K562 (cell line): ENCODE measurements at regions not wholly inside any gene's neighbourhood (a gene's known extent, or its start where the extent isn't known, plus 50 kb on each side); places are given as distances from the start of the nearest gene placed in this dataset.

Experiments
- ATAC-seq: fragments of 200-7000 bp; cut with Tn5 transposase; 3 replicates; pipeline ENCODE4 v1.9.1; 2020; ENCODE audit warnings: moderate library complexity
- BruUV-seq: library from RNA; stranded (reverse); fragments of 400-500 nt; replicated peaks from 2 replicates; lab custom pipeline; 2021; lab: Mats Ljungman, UMichigan
- CTCF ChIA-PET: fragments of 300-600 bp; formaldehyde crosslinking; extraction: SDS; loops from one replicate; lab custom pipeline; 2021; ENCODE audit warnings: low intra/inter-chr PET ratio; lab: Yijun Ruan, JAX
- POLR2A ChIA-PET: fragments of 300-600, 350-650 bp; sonication (Branson Sonifier 250); formaldehyde crosslinking; extraction: SDS; loops from one replicate; lab custom pipeline; 2021; ENCODE audit warnings: antibody characterized with exemption, inconsistent platforms; lab: Yijun Ruan, JAX
- DNase-seq, 4 experiments: peaks; one replicate each; pipeline versions ENCODE4 v3.0.0 to v3.0.0-alpha.2; 2011 to 2018; ENCODE audit warnings: low spot score in 3 of 4, mixed read lengths in 3 of 4; ENCODE audit errors: extremely low read depth in 1 of 4
- FAIRE-seq: peaks from 2 replicates; lab custom pipeline; 2011; peaks lifted over from hg19 to GRCh38; lab: Jason Lieb, UNC
- H2AFZ ChIP-seq: 2 replicates; pipeline ENCODE4 v1.6.0; 2011; ENCODE audit warnings: low read depth, low read length, control low read depth, inconsistent platforms
- H3K27ac ChIP-seq: fragments of 200-600 bp; 3 replicates; pipeline ENCODE4 v1.8.0; 2011; ENCODE audit warnings: low read depth, mild to moderate bottlenecking, control low read depth, inconsistent platforms, low read length, moderate library complexity, mixed read lengths; ENCODE audit errors: extremely low read depth
- H3K27me3 ChIP-seq, 2 experiments: fragments of 300-600 bp in 1 of 2; 2 replicates in 1 of 2; 3 replicates in 1 of 2; pipeline versions ENCODE4 v1.6.0 to v1.8.0; 2011; ENCODE audit warnings: inconsistent platforms in 2 of 2, low read length in 2 of 2, mild to moderate bottlenecking in 1 of 2, mixed read lengths in 1 of 2, moderate library complexity in 1 of 2; ENCODE audit not compliant: control insufficient read depth in 2 of 2, insufficient read depth in 2 of 2
- H3K36me3 ChIP-seq: fragments of 300-600 bp; 3 replicates; pipeline ENCODE4 v1.8.0; 2011; ENCODE audit warnings: mild to moderate bottlenecking, low read length, inconsistent platforms; ENCODE audit not compliant: control insufficient read depth, insufficient read depth
- H3K4me1 ChIP-seq, 2 experiments: fragments of 200-600 bp in 1 of 2; replicated peaks in 1 of 2; 2 replicates in 1 of 2; 3 replicates in 1 of 2; pipeline versions ENCODE4 v1.5.1 to v1.8.0; 2011; ENCODE audit warnings: inconsistent platforms in 2 of 2, low read length in 2 of 2, mild to moderate bottlenecking in 1 of 2, mixed read lengths in 1 of 2, moderate library complexity in 1 of 2; ENCODE audit not compliant: control insufficient read depth in 2 of 2, insufficient read depth in 2 of 2
- H3K4me2 ChIP-seq: 2 replicates; pipeline ENCODE4 v1.6.1; 2011; ENCODE audit warnings: low read length, control low read depth, inconsistent platforms, mixed read lengths; ENCODE audit not compliant: insufficient read depth
- H3K4me3 ChIP-seq: fragments of 200-600 bp; sonication (generic), shearing (Covaris generic); 2 replicates; pipeline ENCODE4 v1.5.1; 2016; ENCODE audit warnings: control low read depth, inconsistent platforms
- H3K79me2 ChIP-seq: fragments of 200-600 bp; 3 replicates; pipeline ENCODE4 v1.8.0; 2011; ENCODE audit warnings: low read length, inconsistent platforms; ENCODE audit not compliant: control insufficient read depth, insufficient read depth
- H3K9ac ChIP-seq, 2 experiments: 2 replicates each; pipeline versions ENCODE4 v1.6.0 to v1.6.1; 2011; ENCODE audit warnings: low read depth in 2 of 2, low read length in 2 of 2, control low read depth in 1 of 2, inconsistent platforms in 1 of 2, mild to moderate bottlenecking in 1 of 2, mixed read lengths in 1 of 2; ENCODE audit not compliant: insufficient read depth in 1 of 2
- H3K9me1 ChIP-seq: one replicate; pipeline ENCODE4 v1.6.0; 2011; ENCODE audit warnings: inconsistent platforms, mild to moderate bottlenecking, low read length, moderate library complexity; ENCODE audit not compliant: control insufficient read depth, insufficient read depth
- H3K9me3 ChIP-seq: replicated peaks from 2 replicates; pipeline ENCODE4 v1.5.1; 2011; ENCODE audit warnings: low read depth, low read length, inconsistent platforms; ENCODE audit not compliant: control insufficient read depth, insufficient read depth
- H4K20me1 ChIP-seq: replicated peaks from 2 replicates; pipeline ENCODE4 v1.6.1; 2011; ENCODE audit warnings: low read length, inconsistent platforms, mixed read lengths; ENCODE audit not compliant: control insufficient read depth, insufficient read depth
- BACH1 ChIP-seq: fragments of 200-800 bp; sonication (Bioruptor generic); IDR thresholded peaks from 2 replicates; pipeline ENCODE4 v1.6.1; 2016; ENCODE audit warnings: missing genetic modification characterization, missing compliant biosample characterization
- FOXM1 ChIP-seq, 2 experiments: fragments of 450-650 bp in 1 of 2; sonication (generic) in 1 of 2; formaldehyde crosslinking in 1 of 2; IDR thresholded peaks; 2 replicates each; pipeline versions ENCODE4 v1.6.1 to v1.9.0; 2017 to 2022; ENCODE audit warnings: low read depth in 2 of 2, mild to moderate bottlenecking in 2 of 2, missing genetic modification reagents in 1 of 2, moderate library complexity in 1 of 2
- NELFE ChIP-seq: IDR thresholded peaks from 2 replicates; pipeline ENCODE4 v1.6.1; 2011; ENCODE audit warnings: mild to moderate bottlenecking; ENCODE audit not compliant: insufficient read depth, insufficient read length
- TEAD2 ChIP-seq: fragments of 450-650 bp; IDR thresholded peaks from 2 replicates; pipeline ENCODE4 v1.6.1; 2016; ENCODE audit warnings: missing genetic modification characterization, control low read depth, missing compliant biosample characterization
- ZKSCAN8 ChIP-seq: fragments of 200-800 bp; sonication (Bioruptor generic); IDR thresholded peaks from 2 replicates; pipeline ENCODE4 v1.6.1; 2016; ENCODE audit warnings: missing genetic modification characterization, missing compliant biosample characterization
- ZNF644 ChIP-seq: fragments of 200-800 bp; sonication (Bioruptor generic); IDR thresholded peaks from 2 replicates; pipeline ENCODE4 v1.6.1; 2016; ENCODE audit warnings: low read depth, missing genetic modification characterization, missing compliant biosample characterization
- ZNF778 ChIP-seq: fragments of 450-650 bp; formaldehyde crosslinking; IDR thresholded peaks from 2 replicates; pipeline ENCODE4 v1.4.0; 2020; ENCODE audit warnings: mild to moderate bottlenecking, moderate library complexity
- WGBS: fragments of 100-300 bp; shearing (Covaris generic); methylation state at CpG from one replicate; pipeline ENCODE4 v1.1.6; 2016; ENCODE audit warnings: low coverage, mixed read lengths; ENCODE audit not compliant: insufficient coverage; ENCODE audit errors: missing lambda C conversion rate; 5-methylcytosine and 5-hydroxymethylcytosine counted together
- in situ Hi-C: fragments of 300-500 bp; cut with MboI; formaldehyde crosslinking; loops from 4 replicates; pipeline ENCODE4 v1.15.0; 2018; ENCODE audit warnings: inconsistent platforms, mixed read lengths
- intact Hi-C: fragments of 100-400 bp; cut with micrococcal nuclease; formaldehyde crosslinking; loops from 2 replicates; pipeline ENCODE4 v1.14.2; 2022

DNA sequence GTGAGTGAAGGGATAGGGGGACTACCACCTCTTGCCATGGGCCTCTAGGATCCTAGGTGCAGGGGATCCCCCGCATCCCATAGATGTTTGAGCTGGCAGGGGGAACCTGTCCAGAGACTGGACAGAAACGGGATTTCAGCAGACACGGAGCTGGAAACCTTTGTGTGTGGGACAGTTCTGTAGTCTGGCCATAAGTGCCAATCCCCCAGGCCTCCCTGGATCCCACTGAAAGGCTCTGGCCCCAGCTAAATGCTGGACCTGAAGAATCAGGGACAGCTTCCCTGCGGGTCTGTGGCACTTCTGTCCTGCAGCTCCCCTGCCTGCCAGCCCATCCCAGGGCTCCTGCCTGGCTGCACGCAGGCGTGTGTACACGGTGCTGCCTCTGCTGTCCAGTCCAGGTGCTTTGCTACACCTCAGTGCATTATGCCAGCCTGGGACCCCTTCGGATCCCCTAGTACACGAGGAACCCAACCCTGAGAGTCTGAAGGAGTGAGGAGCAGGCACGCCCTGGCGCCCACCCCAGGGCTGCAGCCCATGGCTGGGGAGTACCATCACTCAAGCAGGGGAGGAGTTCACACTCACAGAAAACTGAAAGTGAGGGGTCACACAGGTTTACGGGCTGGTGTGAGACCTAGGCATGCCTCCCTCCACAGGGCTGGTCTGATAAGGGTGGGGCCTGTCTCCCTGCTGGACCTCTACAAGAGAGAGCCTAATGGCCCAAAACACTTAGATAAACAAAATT lies 703.0 kb downstream of the ARAP2 start:
- no peaks in the 10 kb centered on the region for H3K36me3 ChIP-seq
- no peaks in the 10 kb centered on the region for H3K9me3 ChIP-seq
- ChIA-PET POLR2A (no interaction called here), CTCF (no interaction called here)
- no peak overlapping the region for H2AFZ ChIP-seq
- H3K9me1 ChIP-seq = no peaks in the 10 kb centered on the region
- H3K4me2 ChIP-seq = no peak overlapping the region
- H3K9ac ChIP-seq = no peak overlapping the region
- in situ Hi-C loops = no loop called here
- DNase-seq = no peak
- H4K20me1 ChIP-seq = no peaks in the 10 kb centered on the region
- H3K4me3 ChIP-seq = no peak overlapping the region
- ATAC-seq = no peak
- no peaks in the 10 kb centered on the region for H3K79me2 ChIP-seq
- WGBS = 0% methylated on average over 10 of the region's 12 CpGs
- TF ChIP-seq ZNF778 (CRISPR knock-in tag) = no peak
- TF ChIP-seq ZNF644 = no peak
- no peak for TF ChIP-seq TEAD2 (tag)
- no peak for TF ChIP-seq ZKSCAN8 (CRISPR knock-in tag)
- no peak for TF ChIP-seq NELFE
- TF ChIP-seq FOXM1 (IDR thresholded peaks at IDR 0.05; ENCODE audit: low read depth) = no peak
- TF ChIP-seq FOXM1 (CRISPR knock-in tag; IDR thresholded peaks at IDR 0.05; ENCODE audit: low read depth) = no peak
- no peak for TF ChIP-seq BACH1 (tag)
- no peaks in the 10 kb centered on the region for H3K27me3 ChIP-seq
- BruUV-seq = no TSS peak
- H3K27ac ChIP-seq = no peak overlapping the region
- FAIRE-seq = no peak
- intact Hi-C loops = no loop called here
- no peaks in the 10 kb centered on the region for H3K4me1 ChIP-seq
